ENCODE measurements at regions not wholly inside any gene's neighbourhood (a gene's known extent, or its start where the extent isn't known, plus 50 kb on each side); places are given as distances from the start of the nearest gene placed in this dataset.

- H3K27ac ChIP-seq = no peak overlapping the region
- no peak for TF ChIP-seq ZFX (IDR thresholded peaks at IDR 0.05)
- TF ChIP-seq, protein P1, sequence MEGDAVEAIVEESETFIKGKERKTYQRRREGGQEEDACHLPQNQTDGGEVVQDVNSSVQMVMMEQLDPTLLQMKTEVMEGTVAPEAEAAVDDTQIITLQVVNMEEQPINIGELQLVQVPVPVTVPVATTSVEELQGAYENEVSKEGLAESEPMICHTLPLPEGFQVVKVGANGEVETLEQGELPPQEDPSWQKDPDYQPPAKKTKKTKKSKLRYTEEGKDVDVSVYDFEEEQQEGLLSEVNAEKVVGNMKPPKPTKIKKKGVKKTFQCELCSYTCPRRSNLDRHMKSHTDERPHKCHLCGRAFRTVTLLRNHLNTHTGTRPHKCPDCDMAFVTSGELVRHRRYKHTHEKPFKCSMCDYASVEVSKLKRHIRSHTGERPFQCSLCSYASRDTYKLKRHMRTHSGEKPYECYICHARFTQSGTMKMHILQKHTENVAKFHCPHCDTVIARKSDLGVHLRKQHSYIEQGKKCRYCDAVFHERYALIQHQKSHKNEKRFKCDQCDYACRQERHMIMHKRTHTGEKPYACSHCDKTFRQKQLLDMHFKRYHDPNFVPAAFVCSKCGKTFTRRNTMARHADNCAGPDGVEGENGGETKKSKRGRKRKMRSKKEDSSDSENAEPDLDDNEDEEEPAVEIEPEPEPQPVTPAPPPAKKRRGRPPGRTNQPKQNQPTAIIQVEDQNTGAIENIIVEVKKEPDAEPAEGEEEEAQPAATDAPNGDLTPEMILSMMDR (conservative IDR thresholded peaks at IDR 0.05) = peak; percentile 85
Measured at GRCh38 chr6:85015396-85015990, 251.1 kb upstream of the TBX18 start.

DNA sequence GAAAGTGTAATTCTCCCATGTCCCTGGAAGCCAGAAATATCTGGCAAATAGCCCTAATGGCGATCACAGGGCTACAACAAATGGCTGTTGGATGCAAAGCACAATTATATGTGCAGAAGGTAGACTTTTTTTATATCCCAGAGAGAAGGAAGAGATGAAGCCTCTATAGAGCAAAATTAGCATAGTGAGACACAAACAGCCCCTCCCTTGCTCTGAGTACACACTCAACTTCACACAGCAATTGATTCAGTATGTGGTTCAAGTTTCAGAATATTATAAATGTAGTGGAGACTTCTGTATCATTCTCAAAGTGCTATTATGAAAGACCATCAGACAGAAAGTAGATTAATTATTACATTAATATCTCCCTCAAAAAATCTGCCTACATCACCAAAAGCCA lies 246.5 kb upstream of the TBX18 start:
- H3K27ac ChIP-seq = no peak overlapping the region
- TF ChIP-seq, protein P1 (conservative IDR thresholded peaks at IDR 0.05) = no peak
- TF ChIP-seq ZFX (IDR thresholded peaks at IDR 0.05) = no peak

DNA sequence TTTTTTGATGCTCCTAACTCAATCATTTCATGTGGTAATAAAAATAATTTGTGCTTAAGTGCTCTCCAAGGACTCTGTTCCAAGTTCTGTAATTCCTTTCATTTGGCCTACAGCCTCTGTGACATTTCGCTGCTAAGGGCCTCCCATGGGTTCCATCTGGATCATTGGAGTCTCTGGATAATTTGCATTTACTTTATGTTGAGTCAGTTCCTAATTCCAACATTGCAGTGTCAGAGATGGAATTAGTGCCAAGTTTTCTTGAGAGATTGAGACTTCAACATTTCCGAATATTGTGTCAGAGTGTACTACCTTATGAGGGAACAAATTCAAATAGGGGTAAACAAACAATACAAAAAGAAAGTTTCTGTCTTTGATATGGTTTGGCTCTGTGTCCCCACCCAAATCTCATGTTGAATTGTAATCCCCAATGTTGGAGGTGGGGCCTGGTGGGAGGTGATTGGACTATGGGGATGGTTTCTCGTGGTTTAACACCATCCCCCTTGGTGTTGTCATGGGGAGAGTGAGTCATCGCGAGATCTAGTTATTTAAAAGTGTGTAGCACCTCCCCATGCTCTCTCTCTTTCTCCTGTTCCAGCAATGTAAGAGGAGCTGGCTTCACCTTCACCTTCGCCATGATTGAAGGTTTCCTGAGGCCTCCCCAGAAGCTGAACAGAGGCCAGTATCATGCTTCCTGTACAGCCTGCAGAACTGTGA lies 244.1 kb upstream of the TBX18 start:
- TF ChIP-seq, protein P1 (conservative IDR thresholded peaks at IDR 0.05) = no peak
- no peak for TF ChIP-seq ZFX (IDR thresholded peaks at IDR 0.05)
- no peak overlapping the region for H3K27ac ChIP-seq

DNA sequence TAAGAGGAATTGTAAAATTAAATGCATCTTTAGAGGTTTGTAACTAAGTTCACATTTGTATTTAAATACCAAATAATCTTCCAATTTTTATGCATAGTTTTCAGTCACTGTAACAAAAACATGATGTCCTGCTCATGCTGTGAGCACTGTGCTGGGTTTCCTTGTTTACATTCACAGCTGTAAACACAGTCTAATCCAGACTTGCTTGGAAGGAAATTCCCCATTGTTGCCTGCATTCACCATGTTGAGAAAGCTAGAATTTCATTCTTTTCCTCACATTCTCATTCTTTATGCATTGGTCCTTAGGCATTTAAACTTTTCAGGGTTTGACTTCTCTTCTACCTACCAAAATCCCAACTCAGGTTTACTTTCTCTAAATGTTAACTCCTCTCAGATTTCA lies 242.0 kb upstream of the TBX18 start:
- H3K27ac ChIP-seq = no peak overlapping the region
- TF ChIP-seq ZFX (IDR thresholded peaks at IDR 0.05) = no peak
- TF ChIP-seq, protein P1 (conservative IDR thresholded peaks at IDR 0.05) = no peak

DNA sequence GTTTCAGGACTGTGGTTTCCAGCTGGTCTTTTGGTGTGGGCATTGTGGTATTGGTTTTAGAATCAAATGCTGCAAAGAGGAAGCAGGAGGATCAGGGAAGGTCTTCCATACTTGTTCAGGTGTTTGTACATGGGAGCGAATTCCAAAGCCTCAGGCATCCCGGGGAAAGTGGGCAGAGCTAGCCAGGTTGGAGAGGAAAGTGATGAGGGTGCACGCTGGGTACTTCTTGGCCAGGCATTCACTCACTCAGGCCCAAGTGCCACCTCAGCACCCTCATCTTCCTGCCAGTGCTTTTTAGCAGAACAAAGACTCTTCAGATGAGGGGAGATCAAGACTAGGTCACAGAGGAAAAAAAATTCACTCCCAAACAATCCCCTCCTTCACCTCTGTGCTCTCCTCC lies 241.1 kb upstream of the TBX18 start:
- TF ChIP-seq ZFX (IDR thresholded peaks at IDR 0.05) = no peak
- TF ChIP-seq, protein P1 (conservative IDR thresholded peaks at IDR 0.05) = no peak
- no peak overlapping the region for H3K27ac ChIP-seq

DNA sequence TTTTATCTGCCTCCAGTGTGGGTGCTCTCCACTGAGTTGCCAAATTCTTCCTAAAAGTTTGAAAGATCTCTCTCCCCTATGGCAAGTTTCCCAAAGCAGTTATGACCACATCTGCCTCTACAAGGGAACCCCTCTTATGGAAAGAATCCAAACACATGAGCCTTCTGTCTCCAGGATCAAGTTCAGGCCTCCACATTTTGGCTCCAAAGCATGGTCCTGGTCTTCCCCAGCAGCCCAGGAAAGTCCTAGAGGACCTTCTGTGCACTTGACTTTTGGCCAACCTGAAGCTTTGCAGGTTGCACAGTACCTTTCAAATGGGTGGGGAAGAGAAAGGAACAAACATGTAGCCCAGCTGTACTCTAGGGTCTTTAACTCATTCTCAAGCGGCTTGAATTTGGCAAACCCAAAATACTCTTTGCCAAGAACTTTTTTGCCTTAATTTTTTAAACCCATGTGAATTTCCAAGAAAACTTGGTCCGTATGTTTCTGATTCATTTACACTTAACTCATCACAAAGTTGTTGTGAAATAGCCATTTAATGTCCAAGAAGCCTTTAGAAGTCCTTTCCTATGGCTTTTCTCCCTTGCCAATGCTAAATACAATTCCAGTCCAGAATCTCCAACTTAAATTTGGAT lies 240.1 kb upstream of the TBX18 start:
- H3K27ac ChIP-seq = no peak overlapping the region
- TF ChIP-seq ZFX (IDR thresholded peaks at IDR 0.05) = no peak
- TF ChIP-seq, protein P1 (conservative IDR thresholded peaks at IDR 0.05) = no peak

GRCh38 chr6:85002847-85003246 lies 238.4 kb upstream of the TBX18 start:
- H3K27ac ChIP-seq = no peak overlapping the region
- TF ChIP-seq, protein P1 (conservative IDR thresholded peaks at IDR 0.05) = no peak
- TF ChIP-seq ZFX (IDR thresholded peaks at IDR 0.05) = no peak

Measured in C4-2B (cell line).